SK-N-SH (cell line): ENCODE measurements at regions not wholly inside any gene's neighbourhood (a gene's known extent, or its start where the extent isn't known, plus 50 kb on each side); places are given as distances from the start of the nearest gene placed in this dataset.

ENCODE experiments used
- CTCF ChIA-PET: fragments of 300-600, 350-600 bp; formaldehyde crosslinking; extraction: SDS; loops from one replicate; lab custom pipeline; 2021; lab: Yijun Ruan, JAX
- POLR2A ChIA-PET: fragments of 350-600 bp; sonication (Branson Sonifier 250); formaldehyde crosslinking; extraction: SDS; loops from one replicate; lab custom pipeline; 2020; ENCODE audit warnings: antibody characterized with exemption, inconsistent platforms; lab: Yijun Ruan, JAX
- DNase-seq: peaks from one replicate; pipeline ENCODE4 v3.0.0; 2012
- H2AFZ ChIP-seq: fragments of 200-600 bp; sonication (generic); 2 replicates; pipeline ENCODE4 v1.8.1; 2016; ENCODE audit warnings: antibody characterized with exemption, mild to moderate bottlenecking, low read depth
- H3F3A ChIP-seq: fragments of 200-600 bp; sonication (generic); replicated peaks from 2 replicates; pipeline ENCODE3; 2016; ENCODE audit warnings: antibody characterized with exemption, mild to moderate bottlenecking; ENCODE audit not compliant: insufficient read depth
- H3K27ac ChIP-seq, 2 experiments: fragments of 200-500 bp in 1 of 2; fragments of 200-600 bp in 1 of 2; sonication (Bioruptor generic) in 1 of 2; sonication (generic), shearing (Covaris generic) in 1 of 2; 2 replicates each; pipeline versions ENCODE4 v1.5.1 to v1.6.1; 2014 to 2016; ENCODE audit warnings: low read depth in 2 of 2, inconsistent platforms in 1 of 2, low read length in 1 of 2, mild to moderate bottlenecking in 1 of 2, mixed read lengths in 1 of 2
- H3K27me3 ChIP-seq: fragments of 200-600 bp; sonication (generic), shearing (Covaris generic); 2 replicates; pipeline ENCODE4 v1.6.1; 2016; ENCODE audit warnings: mixed run types; ENCODE audit not compliant: insufficient read depth
- H3K36me3 ChIP-seq, 2 experiments: fragments of 200-500 bp in 1 of 2; fragments of 200-600 bp in 1 of 2; sonication (Bioruptor generic) in 1 of 2; sonication (generic) in 1 of 2; replicated peaks in 1 of 2; 2 replicates each; pipeline versions ENCODE3 to v1.5.1; 2014 to 2016; ENCODE audit warnings: low read length in 1 of 2, mild to moderate bottlenecking in 1 of 2; ENCODE audit not compliant: insufficient read depth in 2 of 2, control insufficient read depth in 1 of 2
- H3K4me1 ChIP-seq, 2 experiments: fragments of 200-500 bp in 1 of 2; fragments of 200-600 bp in 1 of 2; sonication (Bioruptor generic) in 1 of 2; sonication (generic), shearing (Covaris generic) in 1 of 2; 2 replicates each; pipeline versions ENCODE4 v1.5.1 to v1.6.1; 2014 to 2016; ENCODE audit warnings: low read depth in 1 of 2, low read length in 1 of 2, mixed run types in 1 of 2; ENCODE audit not compliant: insufficient read depth in 2 of 2, control insufficient read depth in 1 of 2
- H3K4me2 ChIP-seq: fragments of 200-600 bp; sonication (generic), shearing (Covaris generic); 2 replicates; pipeline ENCODE4 v1.6.1; 2017; ENCODE audit warnings: mixed run types
- H3K4me3 ChIP-seq, 2 experiments: fragments of 200-500 bp in 1 of 2; fragments of 200-600 bp in 1 of 2; sonication (Bioruptor generic) in 1 of 2; sonication (generic), shearing (Covaris generic) in 1 of 2; 2 replicates each; pipeline versions ENCODE4 v1.5.1 to v1.8.1; 2014 to 2016; ENCODE audit warnings: low read depth in 2 of 2, inconsistent platforms in 1 of 2, low read length in 1 of 2, mild to moderate bottlenecking in 1 of 2, mixed read lengths in 1 of 2, moderate library complexity in 1 of 2
- H3K79me2 ChIP-seq: fragments of 200-600 bp; sonication (generic); 2 replicates; pipeline ENCODE4 v1.8.1; 2017; ENCODE audit warnings: mild to moderate bottlenecking; ENCODE audit not compliant: insufficient read depth
- H3K9ac ChIP-seq: fragments of 200-600 bp; sonication (generic); 2 replicates; pipeline ENCODE4 v1.6.1; 2017; ENCODE audit warnings: mixed run types
- H3K9me2 ChIP-seq: fragments of 200-600 bp; sonication (generic); 2 replicates; pipeline ENCODE4 v1.6.1; 2017; ENCODE audit warnings: mixed run types
- H3K9me3 ChIP-seq: fragments of 200-600 bp; sonication (generic); 2 replicates; pipeline ENCODE4 v1.6.1; 2017; ENCODE audit warnings: mixed run types, mild to moderate bottlenecking, moderate library complexity
- H4K20me1 ChIP-seq: fragments of 200-600 bp; sonication (generic); 2 replicates; pipeline ENCODE4 v1.6.1; 2017; ENCODE audit warnings: mild to moderate bottlenecking, mixed run types; ENCODE audit not compliant: insufficient read depth
- CHD2 ChIP-seq: fragments of 150-350 bp; IDR thresholded peaks from 2 replicates; pipeline ENCODE4 v1.6.1; 2018; ENCODE audit warnings: low read length; ENCODE audit not compliant: partially characterized antibody
- EP300 ChIP-seq, 2 experiments: IDR thresholded peaks; 2 replicates each; pipeline versions ENCODE4 v1.4.0 to v1.6.1; 2012; ENCODE audit warnings: borderline replicate concordance in 1 of 2, low read depth in 1 of 2, low read length in 1 of 2
- EZH2phosphoT487 ChIP-seq: fragments of 200-600 bp; sonication (generic); IDR thresholded peaks from 2 replicates; pipeline ENCODE4 v1.6.1; 2017; ENCODE audit warnings: low read depth, mixed run types, mild to moderate bottlenecking, antibody characterized with exemption, moderate library complexity, borderline replicate concordance
- REST ChIP-seq: IDR thresholded peaks from 2 replicates; pipeline ENCODE4 v1.6.1; 2012; ENCODE audit warnings: mild to moderate bottlenecking, low read depth, low read length, moderate library complexity
- RFX5 ChIP-seq: IDR thresholded peaks from 2 replicates; pipeline ENCODE4 v1.6.1; 2012; ENCODE audit warnings: mild to moderate bottlenecking, improper control_type of control experiment, low read length
- RXRA ChIP-seq: IDR thresholded peaks from 2 replicates; pipeline ENCODE4 v1.4.0; 2012; ENCODE audit warnings: low read depth, mild to moderate bottlenecking, borderline replicate concordance
- SIN3A ChIP-seq: IDR thresholded peaks from 2 replicates; pipeline ENCODE4 v1.6.1; 2012; ENCODE audit warnings: low read depth, mild to moderate bottlenecking, low read length, moderate library complexity, borderline replicate concordance
- SMC3 ChIP-seq: IDR thresholded peaks from 2 replicates; pipeline ENCODE4 v1.6.1; 2012; ENCODE audit warnings: low read depth, low read length, improper control_type of control experiment
- TEAD4 ChIP-seq: IDR thresholded peaks from 2 replicates; pipeline ENCODE4 v1.4.0; 2012; ENCODE audit warnings: mild to moderate bottlenecking, borderline replicate concordance; ENCODE audit not compliant: insufficient read depth
- USF1 ChIP-seq: IDR thresholded peaks from 2 replicates; pipeline ENCODE4 v1.4.0; 2012; ENCODE audit warnings: low read depth, borderline replicate concordance
- YY1 ChIP-seq: IDR thresholded peaks from 2 replicates; pipeline ENCODE4 v1.4.0; 2012; ENCODE audit warnings: low read depth, mild to moderate bottlenecking
- ZBTB33 ChIP-seq: IDR thresholded peaks from 2 replicates; pipeline ENCODE4 v1.4.0; 2012; ENCODE audit warnings: low read depth, borderline replicate concordance
- WGBS: methylation state at CpG from one replicate; pipeline ENCODE4 v1.1.6; 2017; ENCODE audit warnings: low lambda C conversion rate; 5-methylcytosine and 5-hydroxymethylcytosine counted together

- Histone ChIP-seq H2AFZ (no peak overlapping the region), H3K27ac (no peak overlapping the region)
- WGBS: 21% methylated on average over 2 of the region's 2 CpGs
- no peak for TF ChIP-seq EP300 (IDR thresholded peaks at IDR 0.05; ENCODE audit: borderline replicate concordance in 1 of 2, low read depth in 1 of 2, low read length in 1 of 2)
- TF ChIP-seq USF1: no peak
- TF ChIP-seq TEAD4: no peak
- no peak for TF ChIP-seq RXRA
- TF ChIP-seq SIN3A: no peak
- no peak for TF ChIP-seq REST
- TF ChIP-seq SMC3: no peak
- no peak for TF ChIP-seq CHD2
- no peak for TF ChIP-seq RFX5
- no peak for TF ChIP-seq YY1
- no peak for TF ChIP-seq ZBTB33
- TF ChIP-seq EZH2phosphoT487: no peak
- TF ChIP-seq, all 33 proteins: peak for 0
- ChIA-PET CTCF (no interaction called here), POLR2A (no interaction called here)
- Histone ChIP-seq H4K20me1 (no peaks in the 10 kb centered on the region), H3K9me2 (no peaks in the 10 kb centered on the region), H3K9me3 (no peaks in the 10 kb centered on the region), H3K4me3 (no peak overlapping the region), H3K9ac (no peak overlapping the region), H3K36me3 (no peaks in the 10 kb centered on the region), H3K4me1 (no peaks in the 10 kb centered on the region), H3K27me3 (no peaks in the 10 kb centered on the region), H3K79me2 (no peaks in the 10 kb centered on the region), H3K4me2 (no peak overlapping the region), H3F3A (no peaks in the 10 kb centered on the region)
- no peak for DNase-seq
Observed at GRCh38 chr11:80718611-80719291, 1277.9 kb upstream of the TENM4 start.
